AG04450 (cell line): ENCODE measurements at regions not wholly inside any gene's neighbourhood (a gene's known extent, or its start where the extent isn't known, plus 50 kb on each side); places are given as distances from the start of the nearest gene placed in this dataset.

Experiments
- CTCF ChIA-PET: fragments of 300-600, 350-600 bp; formaldehyde crosslinking; extraction: SDS; loops from one replicate; lab custom pipeline; 2022; ENCODE audit warnings: antibody characterized with exemption, inconsistent platforms; lab: Charles Lee
- POLR2A ChIA-PET: fragments of 350-600 bp; formaldehyde crosslinking; extraction: SDS; loops from one replicate; lab custom pipeline; 2021; ENCODE audit warnings: antibody characterized with exemption, inconsistent platforms; lab: Yijun Ruan, JAX
- DNase-seq: peaks from one replicate; pipeline ENCODE4 v3.0.0-alpha.2; 2011; ENCODE audit warnings: low read depth, low spot score
- H3K27ac ChIP-seq: one replicate; pipeline ENCODE4 v1.5.1; 2012; ENCODE audit warnings: low read depth, low read length, control low read depth
- H3K27me3 ChIP-seq: one replicate; pipeline ENCODE4 v1.6.0; 2012; ENCODE audit warnings: low read length; ENCODE audit not compliant: control insufficient read depth, insufficient read depth
- H3K4me3 ChIP-seq: 2 replicates; pipeline ENCODE4 v1.5.1; 2011; ENCODE audit warnings: mild to moderate bottlenecking, low read depth, low read length, control low read depth
- H3K9me3 ChIP-seq: 2 replicates; pipeline ENCODE4 v1.5.1; 2012; ENCODE audit warnings: low read length; ENCODE audit not compliant: control insufficient read depth, insufficient read depth
- CTCF ChIP-seq: IDR thresholded peaks from 2 replicates; pipeline ENCODE4 v1.5.1; 2011; ENCODE audit warnings: low read depth, low read length, control low read depth, inconsistent platforms

DNA sequence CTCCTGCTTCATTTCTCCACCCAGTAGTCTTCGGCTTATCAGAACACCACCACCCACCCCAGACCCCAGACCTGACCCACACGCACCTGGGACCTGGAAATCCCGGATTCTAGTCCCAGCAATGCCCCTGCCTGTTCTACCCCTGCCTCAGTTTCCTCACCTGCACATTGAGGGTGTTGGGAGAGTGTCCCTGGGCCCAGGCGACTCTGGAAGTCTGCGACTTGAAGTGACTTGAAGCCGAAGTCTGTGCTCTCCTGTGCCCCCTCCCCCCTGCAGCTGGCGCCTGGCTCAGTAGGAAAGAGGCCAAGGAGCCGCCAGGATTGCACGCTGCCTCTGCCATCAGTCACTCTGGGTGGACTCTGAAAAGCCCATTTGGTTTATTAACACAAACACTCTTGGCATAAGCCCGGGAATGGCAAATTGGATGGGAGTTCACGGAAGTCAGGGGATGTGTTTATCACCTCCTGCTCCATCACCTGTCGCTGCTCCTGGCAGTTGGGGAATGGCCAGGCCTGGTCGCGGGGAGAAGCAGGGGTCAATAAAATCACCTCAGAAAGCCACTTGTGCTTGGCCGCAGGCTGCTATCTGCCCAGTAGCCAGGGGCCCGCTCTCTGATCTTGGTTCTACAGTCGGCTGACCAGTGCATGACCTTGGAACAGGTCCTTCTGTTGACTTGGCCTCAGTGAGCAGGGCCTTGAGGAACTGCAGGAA, 132.7 kb downstream of the ACTL8 start:
- no peak overlapping the region for H3K4me3 ChIP-seq
- TF ChIP-seq CTCF: no peak
- 0 out of 2 replicates have a peak, but pooled peaks cover 2% of the 10 kb centered on the region for H3K9me3 ChIP-seq
- DNase-seq: no peak
- peaks cover 22% of the 10 kb centered on the region for H3K27me3 ChIP-seq
- ChIA-PET POLR2A (no interaction called here), CTCF (no interaction called here)
- H3K27ac ChIP-seq: no peak overlapping the region

DNA sequence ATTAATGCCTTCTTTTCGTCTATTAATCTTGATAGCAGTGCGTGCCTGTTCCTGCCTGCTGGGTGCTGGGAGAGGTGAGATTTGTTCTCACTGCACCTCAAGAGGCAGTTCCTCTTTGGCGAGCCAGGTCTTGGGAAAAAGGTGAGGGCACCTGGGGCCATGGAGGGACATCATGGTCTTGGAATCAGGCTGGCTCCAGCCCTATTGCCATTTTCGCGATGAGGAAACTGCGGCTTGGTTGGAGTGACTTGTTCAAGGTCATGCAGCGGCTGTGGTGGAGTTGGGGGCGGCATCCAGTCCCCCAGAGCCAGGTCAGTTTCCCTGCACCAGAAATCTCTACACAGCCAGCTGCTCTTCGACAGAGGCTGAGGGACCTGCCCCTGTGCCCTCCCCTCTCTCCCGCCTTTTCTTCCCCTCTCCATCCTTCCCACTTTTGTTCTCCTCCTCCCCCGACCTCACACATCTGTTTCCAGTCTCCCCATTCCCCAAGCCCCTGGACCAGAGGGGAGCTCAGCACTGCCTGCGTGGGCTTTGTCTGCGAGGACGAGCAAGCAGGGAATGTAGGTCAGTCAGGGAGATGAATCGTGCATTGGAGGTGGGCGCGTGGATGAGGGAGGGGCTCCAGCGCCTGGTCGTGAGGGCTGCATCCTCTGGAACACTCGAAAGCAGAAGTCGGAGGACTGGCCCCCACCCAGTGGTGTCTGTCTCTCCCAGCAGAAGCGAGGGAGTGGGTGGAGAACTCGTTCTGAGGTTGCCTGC, 135.1 kb downstream of the ACTL8 start:
- CTCF ChIA-PET: no interaction called here
- POLR2A ChIA-PET: no interaction called here
- TF ChIP-seq CTCF: no peak
- H3K4me3 ChIP-seq: no peak overlapping the region
- H3K9me3 ChIP-seq: 0 out of 2 replicates have a peak, but pooled peaks cover 2% of the 10 kb centered on the region
- no peak for DNase-seq
- no peak overlapping the region for H3K27ac ChIP-seq
- peaks cover 22% of the 10 kb centered on the region for H3K27me3 ChIP-seq

GRCh38 chr1:17890815-17891191, 135.7 kb downstream of the ACTL8 start:
- POLR2A ChIA-PET: no interaction called here
- no peak for DNase-seq
- CTCF ChIA-PET: no interaction called here
- Histone ChIP-seq H3K9me3 (0 out of 2 replicates have a peak, but pooled peaks cover 2% of the 10 kb centered on the region), H3K27ac (no peak overlapping the region), H3K27me3 (peaks cover 22% of the 10 kb centered on the region), H3K4me3 (no peak overlapping the region)
- no peak for TF ChIP-seq CTCF

GRCh38 chr1:17891205-17892110, 136.3 kb downstream of the ACTL8 start:
- no peak for DNase-seq
- Histone ChIP-seq H3K27ac (no peak overlapping the region), H3K4me3 (no peak overlapping the region), H3K27me3 (peaks cover 22% of the 10 kb centered on the region), H3K9me3 (no peaks in the 10 kb centered on the region)
- TF ChIP-seq CTCF: no peak
- ChIA-PET CTCF (no interaction called here), POLR2A (no interaction called here)
